Dermis blood vessel endothelial cell (primary cell): ENCODE measurements at regions not wholly inside any gene's neighbourhood (a gene's known extent, or its start where the extent isn't known, plus 50 kb on each side); places are given as distances from the start of the nearest gene placed in this dataset.
"Not testable (repeated sequence)": the region's sequence is repeated elsewhere in the genome, so short reads cannot be mapped to it uniquely, and the experiment has no call there.

ENCODE experiments used
- DNase-seq: peaks from one replicate; pipeline ENCODE4 v3.0.0; 2010

DNA sequence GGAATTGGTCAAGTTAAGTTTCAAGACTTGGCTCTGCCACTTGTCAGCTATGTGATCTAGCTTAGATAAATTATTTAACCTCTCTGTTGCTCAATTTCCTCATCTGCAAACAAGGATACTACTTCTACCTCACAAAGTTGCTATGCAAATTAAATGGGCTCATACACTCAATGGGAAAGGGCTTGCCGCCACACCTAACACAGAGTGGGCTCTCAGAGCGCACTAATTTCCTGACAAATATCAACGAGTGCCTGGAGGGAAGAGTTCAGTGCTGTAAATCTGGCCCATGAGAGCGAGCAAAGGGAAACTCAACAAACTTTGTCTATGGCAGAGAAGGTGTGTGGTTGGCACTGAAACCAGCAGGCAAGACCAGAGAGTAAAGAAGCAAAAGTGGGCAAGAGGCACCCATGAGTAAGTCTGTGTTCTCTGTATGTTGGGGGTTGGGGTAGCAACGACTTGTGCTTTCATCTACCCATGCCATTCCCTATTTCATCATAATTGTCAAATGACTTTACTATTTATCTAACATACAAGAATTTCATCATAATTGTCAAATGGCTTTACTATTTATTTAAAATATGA lies 60.7 kb upstream of the PHF21A start:
- no peak for DNase-seq

DNA sequence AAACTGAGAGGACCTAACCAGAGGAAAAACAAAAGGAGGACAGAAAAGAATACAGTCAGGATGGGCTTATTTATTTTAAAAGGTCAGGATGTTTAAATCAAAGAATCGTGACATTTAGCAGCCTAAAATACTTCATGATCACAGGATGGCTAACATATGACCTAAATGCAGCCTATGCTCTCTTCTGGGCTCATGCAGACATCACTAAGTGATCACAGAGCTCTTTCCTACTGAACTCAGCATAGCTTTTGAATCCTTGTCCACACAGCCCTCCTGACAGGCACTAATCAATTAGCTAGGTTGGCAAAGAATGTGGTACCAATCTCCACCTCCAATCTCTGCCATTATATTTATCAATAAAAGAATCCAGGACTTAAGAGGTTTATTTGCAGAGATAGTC lies 60.1 kb upstream of the PHF21A start:
- no peak for DNase-seq

DNA sequence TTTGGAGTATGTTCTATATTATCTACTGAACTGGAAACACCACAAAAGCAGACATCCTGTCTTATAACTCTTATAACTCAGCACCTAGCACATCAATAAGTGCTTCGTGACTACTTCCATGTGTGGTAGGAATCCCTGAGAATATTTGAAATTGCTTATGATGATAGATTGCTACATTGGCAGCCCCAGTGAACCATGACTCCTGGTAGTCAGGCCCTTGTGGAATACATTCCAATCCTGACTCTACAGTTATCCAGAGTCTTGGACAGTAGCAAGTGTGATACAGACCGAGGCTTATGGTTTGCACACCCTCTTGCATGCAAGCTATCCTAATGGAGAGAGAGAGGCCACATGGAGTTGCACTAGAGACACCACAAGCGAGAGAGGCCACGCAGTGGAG lies 59.5 kb upstream of the PHF21A start:
- no peak for DNase-seq

DNA sequence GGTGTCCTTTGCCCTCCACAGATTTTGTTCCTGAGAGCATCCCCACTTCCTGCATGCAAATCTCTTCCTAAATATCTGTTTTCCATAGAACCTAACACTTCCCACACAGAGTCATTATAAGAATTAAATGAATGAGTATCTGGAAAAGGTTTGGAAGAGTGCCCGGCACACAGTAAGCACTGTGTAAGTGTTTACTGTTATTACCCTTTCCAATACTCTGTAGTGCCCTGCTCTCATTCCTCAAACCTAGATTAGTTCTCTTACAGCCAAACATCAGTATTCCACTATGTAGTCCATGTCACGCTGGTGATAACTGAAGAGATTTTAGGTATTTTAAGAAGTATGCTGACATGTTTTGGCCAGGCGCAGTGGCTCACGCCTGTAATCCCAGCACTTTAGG lies 57.3 kb upstream of the PHF21A start:
- no peak for DNase-seq

DNA sequence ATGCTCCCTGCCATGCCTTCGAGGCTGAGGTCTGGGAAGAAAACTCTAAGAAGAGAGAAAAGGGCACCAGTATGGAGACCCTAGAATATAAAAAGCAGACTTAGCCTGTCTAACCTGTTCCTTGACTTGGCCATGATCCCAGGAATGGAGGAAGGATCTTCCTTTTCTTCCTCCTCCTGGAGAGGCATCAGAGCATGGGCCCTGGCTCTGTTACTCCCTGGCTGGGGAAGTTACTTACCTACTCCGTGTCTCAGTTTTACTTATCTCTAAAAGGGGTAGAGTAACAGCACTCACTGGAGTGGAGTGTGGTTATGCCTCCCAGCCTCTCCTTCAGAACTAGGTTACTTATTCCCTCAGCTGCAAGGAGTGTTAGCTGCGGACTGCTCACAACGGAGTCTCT lies 55.2 kb upstream of the PHF21A start:
- DNase-seq = no peak

DNA sequence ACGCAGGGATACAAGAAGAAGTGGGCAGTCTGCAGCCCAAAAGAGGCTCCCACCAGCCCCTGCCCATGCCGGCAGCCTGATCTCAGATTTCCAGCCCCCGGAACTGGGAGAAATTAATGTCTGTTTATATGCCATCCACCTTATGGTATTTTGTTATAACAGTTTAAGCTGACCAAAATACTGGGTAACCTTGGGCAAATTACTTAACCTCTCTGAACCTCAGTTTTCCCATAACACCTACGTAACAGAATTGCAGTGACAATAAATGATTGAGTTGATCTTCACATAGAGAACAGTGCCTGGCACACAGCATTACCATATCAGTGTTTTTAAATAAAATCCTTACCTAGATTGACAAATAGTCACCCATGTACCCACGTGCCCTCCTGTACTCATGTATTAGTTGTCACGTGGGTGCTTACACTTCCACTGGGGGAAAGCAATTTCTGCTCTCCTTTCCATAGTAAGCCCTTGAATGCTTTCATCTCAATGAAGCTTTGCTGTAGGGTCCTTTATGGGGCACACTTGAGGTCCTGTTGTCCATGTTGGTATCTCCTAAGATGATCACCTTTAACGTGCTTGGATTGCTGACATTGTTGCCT lies 54.2 kb upstream of the PHF21A start:
- DNase-seq = no peak

DNA sequence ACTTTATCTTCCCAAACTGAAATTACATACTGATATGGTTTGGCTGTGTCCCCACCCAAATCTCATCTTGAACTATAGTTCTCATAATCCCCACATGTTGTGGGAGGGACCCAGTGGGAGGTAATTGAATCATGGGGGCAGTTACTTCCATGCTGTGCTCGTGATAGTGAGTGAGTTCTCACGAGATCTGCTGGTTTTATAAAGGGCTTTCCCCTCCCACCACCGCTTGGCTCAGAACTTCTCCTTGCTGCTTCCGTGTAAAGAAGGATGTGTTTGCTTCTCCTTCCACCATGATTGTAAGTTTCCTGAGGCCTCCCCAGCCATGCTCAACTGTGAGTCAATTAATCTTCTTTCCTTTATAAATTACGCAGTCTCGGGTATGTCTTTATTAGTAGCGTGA lies 50.4 kb upstream of the PHF21A start:
- not testable (repeated sequence) for DNase-seq
